ENCODE measurements at regions not wholly inside any gene's neighbourhood (a gene's known extent, or its start where the extent isn't known, plus 50 kb on each side); places are given as distances from the start of the nearest gene placed in this dataset.

GRCh38 chr17:34776456-34777443 is 184.5 kb downstream of the CCT6B start:
- DNase-seq (ENCODE audit: low read depth) = no peak

GRCh38 chr17:34773036-34773435 is 188.2 kb downstream of the CCT6B start:
- DNase-seq (ENCODE audit: low read depth) = no peak

GRCh38 chr17:34771891-34772290 is 189.4 kb downstream of the CCT6B start:
- DNase-seq (ENCODE audit: low read depth) = no peak

DNA sequence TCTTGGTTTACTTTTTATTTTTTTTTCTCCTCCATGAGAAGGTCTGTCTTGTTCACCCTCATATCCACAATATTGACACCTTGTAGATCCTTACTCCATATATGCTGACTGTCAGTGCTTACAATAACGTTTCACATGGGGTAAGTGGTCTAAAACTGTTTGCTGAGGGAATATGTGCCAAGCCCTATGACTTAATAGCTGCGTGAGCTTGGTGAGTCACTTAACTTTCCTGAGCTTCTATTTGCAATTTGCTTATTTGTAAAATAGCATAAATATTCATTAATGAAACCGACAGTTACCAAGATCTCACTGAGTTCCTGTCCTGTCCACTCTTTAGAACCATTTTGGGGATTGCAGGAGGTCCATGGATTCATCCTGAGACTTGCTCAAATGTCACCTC is 190.7 kb downstream of the CCT6B start:
- DNase-seq (ENCODE audit: low read depth) = no peak

- no peak for DNase-seq (ENCODE audit: low read depth)
Measured at GRCh38 chr17:34769899-34770298, 190.5 kb downstream of the TMEM132E start.

DNA sequence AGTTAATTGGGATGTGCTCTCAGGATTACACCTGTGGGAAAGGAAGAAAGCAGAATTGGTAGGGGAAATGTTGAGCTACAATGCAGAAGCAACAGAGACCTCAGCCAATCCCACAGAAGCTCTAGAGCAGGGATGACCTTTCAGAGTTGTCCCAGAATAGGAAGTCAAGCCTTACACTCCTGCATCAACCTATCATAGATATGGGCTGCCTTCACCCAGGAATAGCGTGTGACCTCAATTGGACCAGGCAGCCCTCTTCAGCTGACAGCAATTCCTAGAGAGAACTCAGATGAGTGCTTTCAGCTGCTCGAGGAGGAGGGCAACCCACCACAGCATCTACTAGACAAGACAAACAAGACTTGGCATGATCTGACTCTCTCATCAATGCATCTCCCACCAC is 189.7 kb downstream of the TMEM132E start:
- no peak for DNase-seq (ENCODE audit: low read depth)

DNA sequence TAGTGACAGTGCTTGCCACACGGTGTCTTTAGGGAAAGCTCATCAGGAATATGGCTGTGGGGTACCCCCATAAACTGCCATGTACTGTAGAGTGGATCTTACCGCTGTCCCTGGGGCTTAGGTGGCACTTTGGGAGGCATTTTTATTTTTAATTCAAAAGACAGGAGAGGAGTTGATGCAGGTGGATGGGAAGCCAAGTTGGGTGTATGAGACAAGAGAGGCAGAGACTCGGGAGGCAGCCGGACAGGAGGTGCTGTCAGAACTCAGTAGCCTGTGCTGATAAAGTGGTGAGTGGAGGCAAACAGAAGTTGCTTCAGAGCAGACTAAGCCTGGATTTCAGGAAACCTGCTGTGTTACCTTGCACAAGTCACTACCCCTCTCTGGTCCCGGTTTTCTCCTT is 185.9 kb downstream of the TMEM132E start:
- no peak for DNase-seq (ENCODE audit: low read depth)

DNA sequence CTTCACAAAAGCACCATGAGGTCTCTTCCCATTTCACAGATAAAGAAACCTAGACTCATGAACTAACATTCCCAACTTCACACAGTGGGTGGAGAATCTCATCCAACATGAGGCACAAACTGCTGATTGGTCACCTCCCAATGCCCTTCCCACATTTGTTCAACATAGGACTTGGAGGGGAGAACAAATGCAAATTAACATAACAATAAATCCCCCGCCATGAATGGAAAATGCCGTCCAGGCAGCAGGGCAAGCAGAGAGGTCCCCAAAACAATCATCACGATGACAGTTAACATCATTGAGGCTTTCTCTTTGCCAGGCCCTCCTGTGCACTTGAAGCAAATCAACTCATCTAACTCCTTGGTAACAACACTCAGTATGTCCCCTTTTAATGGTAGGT is 185.3 kb downstream of the TMEM132E start:
- no peak for DNase-seq (ENCODE audit: low read depth)

- no peak for DNase-seq (ENCODE audit: low read depth)
Measured at GRCh38 chr17:34763728-34764665, 184.6 kb downstream of the TMEM132E start.

- no peak for DNase-seq (ENCODE audit: low read depth)
Measured at GRCh38 chr17:34762078-34762477, 182.7 kb downstream of the TMEM132E start.

- no peak for DNase-seq (ENCODE audit: low read depth)
Measured at GRCh38 chr17:34761646-34762045, 182.3 kb downstream of the TMEM132E start.

DNA sequence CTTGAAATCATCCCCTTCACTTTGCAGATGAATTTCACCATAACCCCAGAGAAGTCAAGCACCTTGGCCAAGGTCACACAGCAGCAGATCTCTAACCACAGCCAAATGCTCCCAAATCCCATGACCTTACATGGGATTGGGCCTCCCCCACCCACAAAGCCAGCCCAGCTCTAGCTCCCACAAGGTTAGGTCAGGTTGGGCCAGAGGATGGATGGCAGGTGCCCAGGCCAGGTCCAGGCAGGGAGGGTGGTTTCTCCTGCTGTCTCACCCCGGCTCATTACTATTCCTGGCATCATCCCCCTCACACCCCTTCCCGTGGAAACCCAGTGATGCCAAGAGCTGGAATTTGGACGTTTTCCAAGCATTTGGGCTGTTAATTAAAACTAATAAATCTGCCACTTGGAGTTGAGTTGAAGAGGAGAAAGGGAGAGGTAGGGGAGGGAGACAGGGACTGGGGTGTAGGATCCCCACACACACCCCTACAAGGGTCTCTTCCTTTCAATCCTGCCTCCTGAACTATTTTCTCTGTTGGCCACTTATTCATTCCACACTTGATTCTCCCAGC is 181.6 kb downstream of the TMEM132E start:
- no peak for DNase-seq (ENCODE audit: low read depth)

DNA sequence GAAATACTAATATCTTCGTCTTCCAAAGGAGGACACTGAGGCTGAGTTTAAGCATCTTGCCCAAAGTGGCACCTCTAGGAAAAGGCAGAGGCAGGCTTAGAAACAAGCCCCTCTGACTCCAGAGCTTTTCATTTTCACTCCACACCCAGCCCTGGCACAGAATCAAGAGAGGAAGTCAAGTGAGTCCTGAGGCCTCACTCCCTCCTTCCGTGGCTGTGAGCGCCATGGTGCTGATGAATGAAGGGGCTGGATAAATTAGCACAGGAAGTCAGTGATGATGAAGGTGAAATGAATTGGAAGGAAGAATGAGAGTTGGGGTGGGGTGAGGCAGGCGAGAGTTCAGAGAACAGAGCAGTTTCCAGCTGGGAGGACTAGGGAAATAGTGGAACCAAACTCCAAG is 179.3 kb downstream of the TMEM132E start:
- DNase-seq (ENCODE audit: low read depth) = no peak

DNA sequence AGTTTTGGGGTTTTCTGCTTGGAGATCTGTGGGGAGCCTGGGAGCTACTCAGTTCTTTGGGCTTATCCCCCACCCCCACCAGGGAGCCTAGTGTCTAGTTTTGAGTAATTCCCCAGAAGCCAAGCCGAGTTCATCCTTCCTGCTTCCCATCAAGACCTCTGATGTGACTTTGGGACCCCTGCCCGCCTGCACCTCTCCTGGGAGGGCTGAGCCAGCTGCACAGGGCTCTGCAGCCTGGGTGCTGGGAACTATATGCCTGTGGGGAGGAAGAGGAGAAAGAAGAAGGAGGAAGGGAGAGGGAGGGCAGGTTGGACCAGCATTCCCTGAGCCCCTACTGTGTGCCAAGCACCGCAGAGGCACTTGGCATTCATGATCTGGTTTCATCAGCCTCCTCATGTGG is 178.9 kb downstream of the TMEM132E start:
- DNase-seq (ENCODE audit: low read depth) = no peak

DNA sequence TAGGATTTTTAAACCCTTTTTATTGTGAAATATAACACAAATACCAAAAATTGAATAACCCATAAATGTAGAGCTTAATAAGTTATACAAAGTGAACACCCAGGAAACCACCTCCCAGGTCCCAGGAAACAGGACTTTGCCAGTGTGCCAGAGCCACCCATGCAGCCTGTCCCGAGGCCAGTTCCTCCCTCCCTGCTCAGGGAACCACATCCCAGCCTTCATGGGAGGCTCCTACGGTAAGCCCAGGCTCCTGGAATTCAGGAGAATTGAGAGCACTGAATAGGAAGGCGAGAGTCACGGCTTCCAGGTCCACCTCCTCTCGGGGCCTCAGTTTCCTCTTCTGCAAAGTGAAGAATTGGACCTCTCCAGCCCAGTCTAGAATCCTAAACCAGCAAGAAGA is 178.2 kb downstream of the TMEM132E start:
- DNase-seq (ENCODE audit: low read depth) = no peak

DNA sequence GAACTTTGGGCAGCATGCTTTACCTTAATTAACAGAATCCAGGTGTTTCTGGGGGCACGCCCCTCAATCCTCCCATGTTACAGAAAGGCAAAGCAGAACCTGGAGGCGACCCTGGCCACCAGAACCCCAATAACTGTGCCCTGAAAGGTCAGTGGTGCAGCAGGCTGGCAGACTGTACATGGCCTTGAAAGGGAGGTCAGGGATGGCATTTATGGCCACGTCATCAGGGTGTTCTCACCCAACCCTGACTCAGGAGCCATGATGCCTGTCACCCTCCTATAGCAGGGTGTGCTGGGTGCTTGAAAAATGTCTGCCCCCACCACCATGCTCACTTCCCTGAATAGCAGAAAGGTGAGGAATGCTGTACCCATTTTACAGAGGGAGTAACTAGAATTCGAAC is 177.7 kb downstream of the TMEM132E start:
- no peak for DNase-seq (ENCODE audit: low read depth)

- no peak for DNase-seq (ENCODE audit: low read depth)
Measured at GRCh38 chr17:34756637-34757021, 177.2 kb downstream of the TMEM132E start.

DNA sequence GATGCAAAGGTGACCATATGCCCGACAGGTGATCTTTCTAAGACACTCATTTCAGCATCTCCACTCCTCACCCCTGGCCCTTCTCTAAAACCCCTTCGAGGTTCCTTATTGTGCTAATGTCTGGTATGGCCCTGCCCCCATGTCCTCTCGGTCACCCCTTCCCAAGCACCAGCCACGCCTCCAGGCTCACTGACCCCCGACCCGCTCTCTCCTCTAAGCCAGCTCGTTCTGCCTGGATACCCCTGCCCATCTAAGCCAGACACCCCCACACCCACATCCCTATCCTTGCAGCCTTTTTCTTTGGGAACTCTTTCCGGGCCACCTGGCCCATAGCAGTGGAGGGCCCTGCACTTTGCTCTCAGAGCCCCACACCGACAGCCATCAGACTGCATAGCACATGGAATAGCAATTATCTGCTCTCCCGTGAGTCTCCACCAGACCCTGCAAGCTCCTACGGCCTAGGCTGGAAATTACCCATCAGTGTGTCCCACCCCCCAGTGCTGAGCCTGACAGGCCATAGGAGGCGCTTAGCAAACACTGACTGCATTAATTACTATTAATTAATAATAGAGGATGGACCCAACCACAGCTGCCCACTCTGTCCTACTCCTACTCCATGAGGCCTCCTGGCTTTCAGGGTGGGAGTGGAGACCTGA is 176.7 kb downstream of the TMEM132E start:
- DNase-seq (ENCODE audit: low read depth) = no peak

DNA sequence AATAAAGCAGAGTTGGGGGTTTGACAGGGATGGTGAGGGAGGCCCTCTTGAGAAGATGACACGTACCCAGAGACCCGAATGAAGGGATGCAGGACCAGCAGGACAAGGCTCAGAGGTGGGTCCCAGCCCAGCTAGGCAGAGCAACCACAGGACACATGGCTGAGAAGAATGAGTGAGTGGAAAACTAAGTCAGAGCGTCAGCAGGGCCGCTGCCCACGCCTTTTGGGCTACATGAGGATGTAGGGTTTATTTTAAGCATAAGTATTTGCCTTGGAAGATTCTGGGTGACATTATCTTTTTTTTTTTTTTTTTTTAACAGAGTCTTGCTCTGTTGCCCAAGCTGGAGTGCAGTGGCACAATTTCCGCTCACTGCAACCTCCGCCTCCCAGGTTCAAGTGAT is 176.0 kb downstream of the TMEM132E start:
- DNase-seq (ENCODE audit: low read depth) = no peak

GRCh38 chr17:34750004-34750403 is 170.6 kb downstream of the TMEM132E start:
- DNase-seq (ENCODE audit: low read depth) = no peak

- no peak for DNase-seq (ENCODE audit: low read depth)
Measured at GRCh38 chr17:34741967-34742366, 162.6 kb downstream of the TMEM132E start.

All from HS-5 (cell line).